ENCODE measurements at regions not wholly inside any gene's neighbourhood (a gene's known extent, or its start where the extent isn't known, plus 50 kb on each side); places are given as distances from the start of the nearest gene placed in this dataset.

GRCh38 chr2:52632543-52632942 lies 1135.1 kb upstream of the CHAC2 start (continued):
- no peak for TF ChIP-seq HMGXB4 (CRISPR knock-in tag; IDR thresholded peaks at IDR 0.05; ENCODE audit: borderline replicate concordance)
- TF ChIP-seq HOXA7 (CRISPR knock-in tag; IDR thresholded peaks at IDR 0.05): no peak
- no peak for TF ChIP-seq RARB (CRISPR knock-in tag; IDR thresholded peaks at IDR 0.05)
- no peak for TF ChIP-seq FOSB (CRISPR knock-in tag; IDR thresholded peaks at IDR 0.05)
- TF ChIP-seq ZFP36 (IDR thresholded peaks at IDR 0.05; ENCODE audit: borderline replicate concordance, partially characterized antibody): no peak
- TF ChIP-seq SREBF2 (IDR thresholded peaks at IDR 0.05): no peak
- no peak for TF ChIP-seq HOXB5 (CRISPR knock-in tag; IDR thresholded peaks at IDR 0.05)
- no peak for TF ChIP-seq USF2 (IDR thresholded peaks at IDR 0.05)
- TF ChIP-seq NPAS2 (CRISPR knock-in tag; IDR thresholded peaks at IDR 0.05; ENCODE audit: borderline replicate concordance): no peak
- no peak for TF ChIP-seq SMC3 (IDR thresholded peaks at IDR 0.05)
- no peak for TF ChIP-seq MAFK (IDR thresholded peaks at IDR 0.05; ENCODE audit: partially characterized antibody)

GRCh38 chr2:52629944-52630343 lies 1137.7 kb upstream of the CHAC2 start:
- POLR2A ChIA-PET: no interaction called here
- WGBS (ENCODE audit: missing lambda C conversion rate): 56% methylated on average over 11 of the region's 11 CpGs
- Histone ChIP-seq H3K27ac (no peak overlapping the region), H3K9me3 (peaks cover 6% of the 10 kb centered on the region; the same call in 1 of the 3 replicates), H3K4me1 (no peaks in the 10 kb centered on the region), H3K4me3 (no peak overlapping the region), H3K4me2 (no peak overlapping the region)
- no peak for DNase-seq (ENCODE audit: low read depth in 1 of 2, low spot score in 1 of 2)
- no peak for ATAC-seq
- TF ChIP-seq ZSCAN20 (CRISPR knock-in tag; IDR thresholded peaks at IDR 0.05) (no peak), TFCP2L1 (CRISPR knock-in tag; IDR thresholded peaks at IDR 0.05) (no peak), FOXS1 (CRISPR knock-in tag; IDR thresholded peaks at IDR 0.05) (no peak), MAZ (IDR thresholded peaks at IDR 0.05; ENCODE audit: borderline replicate concordance, low read depth, low read length) (no peak), KDM5A (IDR thresholded peaks at IDR 0.05) (no peak), JUN (IDR thresholded peaks at IDR 0.05) (no peak), ELK1 (IDR thresholded peaks at IDR 0.05; ENCODE audit: low read depth, low read length) (no peak), CBX8 (IDR thresholded peaks at IDR 0.05) (no peak), JUNB (IDR thresholded peaks at IDR 0.05) (no peak), HOXB5 (CRISPR knock-in tag; IDR thresholded peaks at IDR 0.05) (no peak), EHMT2 (IDR thresholded peaks at IDR 0.05; ENCODE audit: low read depth) (no peak), PBX3 (IDR thresholded peaks at IDR 0.05) (no peak), HMGXB4 (CRISPR knock-in tag; IDR thresholded peaks at IDR 0.05; ENCODE audit: borderline replicate concordance) (no peak)
- CTCF ChIA-PET: no interaction called here
- no peak for FAIRE-seq

All from A549 (cell line).